Cardiac muscle cell (in vitro differentiated cells and primary cell): ENCODE measurements at regions not wholly inside any gene's neighbourhood (a gene's known extent, or its start where the extent isn't known, plus 50 kb on each side); places are given as distances from the start of the nearest gene placed in this dataset.

Source experiments
- DNase-seq, 2 donors: peaks; one replicate each; pipeline versions ENCODE4 v3.0.0 to v3.0.0-alpha.2; 2010 to 2017; ENCODE audit warnings: low read depth in 1 of 2, low spot score in 1 of 2
- H3K27ac ChIP-seq: fragments of 200-600 bp; sonication (generic); 2 replicates; pipeline ENCODE4 v1.5.1; 2016
- H3K27me3 ChIP-seq: fragments of 200-600 bp; sonication (generic); 2 replicates; pipeline ENCODE4 v1.6.0; 2016; ENCODE audit warnings: control low read depth
- H3K36me3 ChIP-seq: fragments of 200-600 bp; sonication (generic); 2 replicates; pipeline ENCODE4 v1.5.1; 2016; ENCODE audit warnings: control low read depth
- H3K4me1 ChIP-seq: fragments of 200-600 bp; sonication (generic); 2 replicates; pipeline ENCODE4 v1.8.1; 2017; ENCODE audit warnings: low read depth, mild to moderate bottlenecking, mixed run types
- H3K4me3 ChIP-seq: fragments of 200-600 bp; sonication (generic); 2 replicates; pipeline ENCODE4 v1.5.1; 2016; ENCODE audit warnings: mild to moderate bottlenecking
- H3K9me3 ChIP-seq: fragments of 200-600 bp; sonication (generic); 2 replicates; pipeline ENCODE4 v1.5.1; 2017; ENCODE audit warnings: low read depth, mild to moderate bottlenecking, control low read depth
- CTCF ChIP-seq: IDR thresholded peaks from 2 replicates; pipeline ENCODE4 v1.5.1; 2012; ENCODE audit warnings: low read depth, mild to moderate bottlenecking, low read length

GRCh38 chr12:111228916-111229666 is 139.8 kb downstream of the PHETA1 start:
- Histone ChIP-seq H3K4me3 (no peak overlapping the region), H3K27me3 (no peaks in the 10 kb centered on the region), H3K36me3 (no peaks in the 10 kb centered on the region), H3K27ac (no peak overlapping the region), H3K9me3 (no peaks in the 10 kb centered on the region), H3K4me1 (no peaks in the 10 kb centered on the region)
- DNase-seq = no peak
- TF ChIP-seq CTCF = no peak

- H3K4me3 ChIP-seq = no peak overlapping the region
- TF ChIP-seq CTCF = no peak
- H3K36me3 ChIP-seq = no peaks in the 10 kb centered on the region
- no peaks in the 10 kb centered on the region for H3K27me3 ChIP-seq
- H3K4me1 ChIP-seq = no peaks in the 10 kb centered on the region
- no peak for DNase-seq
- no peaks in the 10 kb centered on the region for H3K9me3 ChIP-seq
- H3K27ac ChIP-seq = no peak overlapping the region
These were observed 141.1 kb downstream of the PHETA1 start for GRCh38 chr12:111227476-111228420.

GRCh38 chr12:111226680-111227079 is 142.2 kb downstream of the PHETA1 start:
- H3K27ac ChIP-seq = no peak overlapping the region

GRCh38 chr12:111225307-111225706 is 143.6 kb downstream of the PHETA1 start:
- H3K4me1 ChIP-seq = no peaks in the 10 kb centered on the region

More at GRCh38 chr12:111226680-111227079, 142.2 kb downstream of the PHETA1 start:
- no peak for TF ChIP-seq CTCF
- no peaks in the 10 kb centered on the region for H3K9me3 ChIP-seq
- H3K27me3 ChIP-seq = no peaks in the 10 kb centered on the region
- H3K36me3 ChIP-seq = no peaks in the 10 kb centered on the region
- H3K4me3 ChIP-seq = no peak overlapping the region
- no peak for DNase-seq
- H3K4me1 ChIP-seq = no peaks in the 10 kb centered on the region

More at GRCh38 chr12:111225307-111225706, 143.6 kb downstream of the PHETA1 start:
- Histone ChIP-seq H3K4me3 (no peak overlapping the region), H3K9me3 (no peaks in the 10 kb centered on the region), H3K27ac (no peak overlapping the region), H3K27me3 (no peaks in the 10 kb centered on the region), H3K36me3 (no peaks in the 10 kb centered on the region)
- no peak for DNase-seq
- no peak for TF ChIP-seq CTCF
